ENCODE measurements at regions not wholly inside any gene's neighbourhood (a gene's known extent, or its start where the extent isn't known, plus 50 kb on each side); places are given as distances from the start of the nearest gene placed in this dataset.

DNA sequence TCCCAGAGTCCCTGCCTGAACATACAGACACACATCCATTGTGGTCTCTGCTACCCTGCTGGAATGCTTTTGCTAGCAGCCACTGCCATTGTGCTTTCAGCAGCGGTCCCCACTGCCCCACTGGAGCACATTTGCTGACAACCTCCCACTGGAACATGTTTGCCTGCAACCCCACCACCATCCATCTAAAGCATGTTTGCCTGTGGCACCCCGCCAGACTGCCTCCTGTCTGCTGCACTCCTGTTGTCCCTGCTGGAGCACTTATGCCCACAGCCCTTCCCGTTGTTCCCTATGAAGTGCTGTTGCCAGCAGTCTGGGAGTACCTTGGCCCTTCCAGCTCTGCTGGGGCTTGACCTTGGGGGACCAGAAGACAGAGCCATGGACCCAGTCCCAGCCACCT lies 136.3 kb downstream of the ARL5B start:
- TF ChIP-seq, protein P1, sequence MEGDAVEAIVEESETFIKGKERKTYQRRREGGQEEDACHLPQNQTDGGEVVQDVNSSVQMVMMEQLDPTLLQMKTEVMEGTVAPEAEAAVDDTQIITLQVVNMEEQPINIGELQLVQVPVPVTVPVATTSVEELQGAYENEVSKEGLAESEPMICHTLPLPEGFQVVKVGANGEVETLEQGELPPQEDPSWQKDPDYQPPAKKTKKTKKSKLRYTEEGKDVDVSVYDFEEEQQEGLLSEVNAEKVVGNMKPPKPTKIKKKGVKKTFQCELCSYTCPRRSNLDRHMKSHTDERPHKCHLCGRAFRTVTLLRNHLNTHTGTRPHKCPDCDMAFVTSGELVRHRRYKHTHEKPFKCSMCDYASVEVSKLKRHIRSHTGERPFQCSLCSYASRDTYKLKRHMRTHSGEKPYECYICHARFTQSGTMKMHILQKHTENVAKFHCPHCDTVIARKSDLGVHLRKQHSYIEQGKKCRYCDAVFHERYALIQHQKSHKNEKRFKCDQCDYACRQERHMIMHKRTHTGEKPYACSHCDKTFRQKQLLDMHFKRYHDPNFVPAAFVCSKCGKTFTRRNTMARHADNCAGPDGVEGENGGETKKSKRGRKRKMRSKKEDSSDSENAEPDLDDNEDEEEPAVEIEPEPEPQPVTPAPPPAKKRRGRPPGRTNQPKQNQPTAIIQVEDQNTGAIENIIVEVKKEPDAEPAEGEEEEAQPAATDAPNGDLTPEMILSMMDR (conservative IDR thresholded peaks at IDR 0.05 in 1 of 2, IDR thresholded peaks at IDR 0.05 in 1 of 2; ENCODE audit: low read depth in 1 of 2, low read length in 2 of 2), result no peak
- TF ChIP-seq EZH2 (IDR thresholded peaks at IDR 0.05; ENCODE audit: low read length, missing control alignments), result no peak

All from fibroblast of lung (primary cell).